ENCODE measurements at regions not wholly inside any gene's neighbourhood (a gene's known extent, or its start where the extent isn't known, plus 50 kb on each side); places are given as distances from the start of the nearest gene placed in this dataset.

DNA sequence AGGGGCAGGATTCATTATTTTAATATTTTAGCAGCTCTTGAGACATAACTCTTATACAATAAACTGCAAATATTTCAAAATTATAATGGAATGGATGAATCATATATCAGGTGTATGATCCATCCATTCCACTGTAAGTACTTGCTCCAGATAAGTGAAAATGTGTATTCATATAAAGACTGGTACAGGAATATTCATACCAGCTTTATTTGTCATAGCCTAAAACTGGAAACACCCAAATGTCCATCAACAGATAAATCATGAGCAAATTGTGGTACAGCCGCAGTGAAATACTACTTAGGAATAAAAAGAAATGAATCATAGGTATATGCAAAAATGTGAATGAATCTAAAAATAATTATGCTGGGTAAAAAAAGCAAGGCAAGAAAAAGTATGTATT lies 263.6 kb upstream of the SYT10 start:
- no peak overlapping the region for H3K4me3 ChIP-seq (ENCODE audit: low read depth, low read length)
- DNase-seq (ENCODE audit: low read depth), result no peak
- TF ChIP-seq, protein P1, sequence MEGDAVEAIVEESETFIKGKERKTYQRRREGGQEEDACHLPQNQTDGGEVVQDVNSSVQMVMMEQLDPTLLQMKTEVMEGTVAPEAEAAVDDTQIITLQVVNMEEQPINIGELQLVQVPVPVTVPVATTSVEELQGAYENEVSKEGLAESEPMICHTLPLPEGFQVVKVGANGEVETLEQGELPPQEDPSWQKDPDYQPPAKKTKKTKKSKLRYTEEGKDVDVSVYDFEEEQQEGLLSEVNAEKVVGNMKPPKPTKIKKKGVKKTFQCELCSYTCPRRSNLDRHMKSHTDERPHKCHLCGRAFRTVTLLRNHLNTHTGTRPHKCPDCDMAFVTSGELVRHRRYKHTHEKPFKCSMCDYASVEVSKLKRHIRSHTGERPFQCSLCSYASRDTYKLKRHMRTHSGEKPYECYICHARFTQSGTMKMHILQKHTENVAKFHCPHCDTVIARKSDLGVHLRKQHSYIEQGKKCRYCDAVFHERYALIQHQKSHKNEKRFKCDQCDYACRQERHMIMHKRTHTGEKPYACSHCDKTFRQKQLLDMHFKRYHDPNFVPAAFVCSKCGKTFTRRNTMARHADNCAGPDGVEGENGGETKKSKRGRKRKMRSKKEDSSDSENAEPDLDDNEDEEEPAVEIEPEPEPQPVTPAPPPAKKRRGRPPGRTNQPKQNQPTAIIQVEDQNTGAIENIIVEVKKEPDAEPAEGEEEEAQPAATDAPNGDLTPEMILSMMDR (IDR thresholded peaks at IDR 0.05; ENCODE audit: insufficient read depth, low read length), result no peak

DNA sequence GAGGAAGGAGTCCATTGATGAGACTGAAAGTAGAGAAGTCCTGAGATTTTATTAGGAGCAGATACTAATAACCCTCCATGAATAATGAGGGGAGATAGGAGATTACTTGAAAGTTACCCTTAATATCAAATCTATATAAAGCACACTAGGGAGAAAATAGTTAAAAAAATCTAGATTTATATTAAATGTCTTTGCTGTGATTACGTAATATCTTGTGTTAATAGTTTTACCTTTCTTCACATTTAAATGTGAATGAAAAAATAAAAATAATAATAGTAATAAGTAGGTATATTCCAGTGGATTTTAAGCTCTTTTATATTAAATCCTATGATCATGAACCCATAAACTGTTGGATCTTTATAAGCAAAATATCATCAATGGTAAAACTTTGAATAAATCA lies 267.3 kb upstream of the SYT10 start:
- DNase-seq (ENCODE audit: low read depth), result no peak
- H3K4me3 ChIP-seq (ENCODE audit: low read depth, low read length), result no peak overlapping the region
- TF ChIP-seq, protein P1 (IDR thresholded peaks at IDR 0.05; ENCODE audit: insufficient read depth, low read length), result no peak

DNA sequence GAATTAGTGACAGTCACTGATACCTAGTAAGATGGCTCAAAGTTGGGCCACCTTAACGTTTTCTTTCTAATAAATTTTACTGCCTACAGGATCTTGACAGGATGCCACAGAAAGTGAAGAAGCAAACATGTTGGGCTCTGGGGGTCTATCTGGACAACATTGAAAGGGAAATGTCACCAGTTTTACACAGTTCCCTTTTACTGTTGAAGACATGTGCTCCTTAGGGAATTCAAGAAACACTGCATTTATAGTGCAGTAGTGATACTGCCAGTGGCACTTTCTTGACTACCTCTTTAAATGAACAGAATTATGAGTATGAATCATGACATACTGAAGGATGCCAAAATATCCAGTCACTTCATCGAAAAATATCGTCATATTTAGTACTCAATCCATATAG lies 269.3 kb upstream of the SYT10 start:
- no peak overlapping the region for H3K4me3 ChIP-seq (ENCODE audit: low read depth, low read length)
- TF ChIP-seq, protein P1 (IDR thresholded peaks at IDR 0.05; ENCODE audit: insufficient read depth, low read length), result no peak
- no peak for DNase-seq (ENCODE audit: low read depth)

DNA sequence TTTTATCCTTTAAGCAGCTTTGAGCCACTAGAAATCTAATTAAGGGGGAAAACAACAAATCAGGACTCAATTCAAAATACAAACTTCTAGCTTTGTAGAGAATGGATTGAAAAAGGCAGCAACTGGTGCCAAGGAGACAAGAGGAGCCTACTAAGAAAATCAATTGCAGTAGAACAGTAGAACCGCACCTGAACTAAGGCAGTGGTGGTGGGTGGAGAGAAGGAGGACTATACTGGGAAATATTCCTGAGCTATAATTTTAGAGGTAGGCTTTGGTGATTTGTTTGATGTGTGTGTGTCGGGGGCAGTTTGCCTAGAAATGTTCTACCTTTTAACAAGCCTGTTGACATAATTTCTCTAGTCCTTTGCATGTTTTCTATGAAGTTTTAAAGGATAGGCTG lies 270.9 kb upstream of the SYT10 start:
- H3K4me3 ChIP-seq (ENCODE audit: low read depth, low read length), result no peak overlapping the region
- TF ChIP-seq, protein P1 (IDR thresholded peaks at IDR 0.05; ENCODE audit: insufficient read depth, low read length), result no peak
- DNase-seq (ENCODE audit: low read depth), result no peak

DNA sequence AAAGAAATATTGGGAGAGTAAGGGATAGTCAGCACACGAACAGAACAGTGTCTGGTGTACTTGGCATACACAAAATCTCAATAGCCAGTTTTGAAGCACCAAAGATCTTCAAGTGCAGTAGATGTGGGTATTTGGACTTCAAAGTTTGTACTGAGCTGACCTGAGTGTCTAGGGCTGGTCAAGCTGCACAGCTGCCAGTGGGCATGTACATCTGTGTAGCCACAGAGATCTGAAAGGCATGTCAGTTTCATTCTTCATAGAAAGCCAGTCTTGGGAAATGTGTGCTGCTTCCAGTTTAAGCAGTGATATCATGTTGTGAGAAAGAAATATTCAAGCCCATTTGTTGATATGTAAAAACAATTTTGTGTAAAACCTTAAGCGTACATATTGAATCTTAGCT lies 279.0 kb upstream of the SYT10 start:
- DNase-seq (ENCODE audit: low read depth), result no peak
- TF ChIP-seq, protein P1 (IDR thresholded peaks at IDR 0.05; ENCODE audit: insufficient read depth, low read length), result no peak
- H3K4me3 ChIP-seq (ENCODE audit: low read depth, low read length), result no peak overlapping the region

DNA sequence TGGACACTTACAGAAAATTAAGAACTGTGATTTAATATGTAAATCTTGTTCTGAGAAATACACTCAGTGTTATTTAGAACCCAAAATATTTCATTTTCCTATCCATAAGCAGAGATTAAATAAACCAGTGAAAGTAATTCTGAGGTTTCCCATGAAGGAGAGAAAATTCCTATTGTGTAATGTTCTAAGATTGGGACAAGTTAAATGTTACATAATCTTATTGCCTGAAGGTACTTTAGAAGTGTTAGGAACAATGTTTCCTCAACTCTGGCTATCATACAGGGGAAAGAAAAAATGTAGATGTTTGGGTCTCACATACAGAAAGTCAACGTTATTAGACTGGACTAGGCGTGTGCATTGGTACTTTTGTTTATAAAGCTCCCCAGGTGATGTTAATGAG lies 281.9 kb upstream of the SYT10 start:
- TF ChIP-seq, protein P1 (IDR thresholded peaks at IDR 0.05; ENCODE audit: insufficient read depth, low read length), result no peak

DNA sequence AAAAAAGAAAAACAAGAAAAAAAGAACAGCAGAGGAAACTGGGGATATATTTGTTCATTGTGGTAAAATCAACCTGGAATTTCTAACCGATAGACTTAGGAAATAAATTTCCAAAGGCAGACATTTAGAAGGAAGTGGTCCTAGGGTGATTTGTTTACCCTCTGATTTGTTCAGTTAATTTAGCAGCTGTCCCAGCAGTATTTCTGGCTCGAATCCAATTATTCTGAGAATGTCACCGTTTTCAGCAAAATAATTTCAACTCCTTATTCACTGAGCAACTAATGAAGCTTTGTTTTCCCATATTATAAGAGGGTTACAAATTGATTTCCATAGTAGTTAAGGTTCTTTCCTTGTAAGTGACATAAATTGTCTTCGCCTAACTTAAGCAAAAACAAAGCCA lies 285.2 kb upstream of the SYT10 start:
- H3K4me3 ChIP-seq (ENCODE audit: low read depth, low read length), result no peak overlapping the region
- TF ChIP-seq, protein P1 (IDR thresholded peaks at IDR 0.05; ENCODE audit: insufficient read depth, low read length), result no peak
- no peak for DNase-seq (ENCODE audit: low read depth)

More for the DNA sequence above, 281.9 kb upstream of the SYT10 start:
- H3K4me3 ChIP-seq (ENCODE audit: low read depth, low read length), result no peak overlapping the region
- DNase-seq (ENCODE audit: low read depth), result no peak

Data from fibroblast of the aortic adventitia (primary cell).